ENCODE measurements at regions not wholly inside any gene's neighbourhood (a gene's known extent, or its start where the extent isn't known, plus 50 kb on each side); places are given as distances from the start of the nearest gene placed in this dataset.

- no peak for TF ChIP-seq ZNF530 (tag by site-specific recombination; IDR thresholded peaks at IDR 0.05; ENCODE audit: low read depth)
- no peak for TF ChIP-seq ZNF518A (tag by site-specific recombination; conservative IDR thresholded peaks at IDR 0.05; ENCODE audit: low read depth)
- no peak for TF ChIP-seq PRDM1 (tag by site-specific recombination; IDR thresholded peaks at IDR 0.05)
- TF ChIP-seq ZNF362 (tag by site-specific recombination; IDR thresholded peaks at IDR 0.05), result no peak
- no peak for TF ChIP-seq PATZ1 (tag by site-specific recombination; IDR thresholded peaks at IDR 0.05)
- TF ChIP-seq ZNF501 (tag by site-specific recombination; IDR thresholded peaks at IDR 0.05), result no peak
- TF ChIP-seq ZNF274 (IDR thresholded peaks at IDR 0.05; ENCODE audit: low read length), result no peak
- TF ChIP-seq ZNF274 (tag by site-specific recombination; IDR thresholded peaks at IDR 0.05; ENCODE audit: borderline replicate concordance), result no peak
- TF ChIP-seq ZNF521 (tag by site-specific recombination; IDR thresholded peaks at IDR 0.05), result no peak
- no peak for TF ChIP-seq ELK4 (IDR thresholded peaks at IDR 0.05; ENCODE audit: borderline replicate concordance, low read depth, low read length)
- TF ChIP-seq ZNF10 (tag by site-specific recombination; IDR thresholded peaks at IDR 0.05), result no peak
- TF ChIP-seq SCRT1 (tag by site-specific recombination; IDR thresholded peaks at IDR 0.05; ENCODE audit: borderline replicate concordance), result no peak
- no peak for TF ChIP-seq ZNF121 (tag by site-specific recombination; IDR thresholded peaks at IDR 0.05)
- TF ChIP-seq ZNF433 (tag by site-specific recombination; IDR thresholded peaks at IDR 0.05; ENCODE audit: low read depth), result no peak
- no peak for TF ChIP-seq ZNF155 (tag by site-specific recombination; IDR thresholded peaks at IDR 0.05)
- TF ChIP-seq ZNF302 (tag by site-specific recombination; IDR thresholded peaks at IDR 0.05; ENCODE audit: low read depth), result no peak
- no peak for TF ChIP-seq ZNF354C (tag by site-specific recombination; IDR thresholded peaks at IDR 0.05; ENCODE audit: borderline replicate concordance, low read depth)
- no peak overlapping the region for H3K4me3 ChIP-seq (ENCODE audit: low read depth, low read length)
- H3K36me3 ChIP-seq (ENCODE audit: control insufficient read depth in 2 of 2, insufficient read depth in 1 of 2, low read length in 2 of 2), result no peaks in the 10 kb centered on the region
- ChIA-PET POLR2A (interaction anchor here (1.6 kb wide), 1 partner anchor 161 kb away, joined by 6 read pairs; the partner anchor contains the start of gene NEDD9), CTCF (interaction anchor here (1.2 to 2.1 kb wide), 2 partner anchors 11 to 103 kb away, joined by 5 to 12 read pairs; no protein-coding TSS in a partner anchor)
- H3K4me1 ChIP-seq (ENCODE audit: control insufficient read depth, insufficient read depth, low read length), result peaks cover 4% of the 10 kb centered on the region; the same call in 1 of the 2 replicates
- no peaks in the 10 kb centered on the region for H3K9me3 ChIP-seq (ENCODE audit: control insufficient read depth, insufficient read depth, low read depth, low read length)
- no peak overlapping the region for H3K27ac ChIP-seq (ENCODE audit: extremely low read depth, low read depth, low read length)
Measured at GRCh38 chr6:11393713-11394627, 143.6 kb upstream of the TMEM170B start.
